Skeletal muscle tissue (tissue), 3 donors: ENCODE measurements at regions not wholly inside any gene's neighbourhood (a gene's known extent, or its start where the extent isn't known, plus 50 kb on each side); places are given as distances from the start of the nearest gene placed in this dataset.
"Not testable (repeated sequence)": the region's sequence is repeated elsewhere in the genome, so short reads cannot be mapped to it uniquely, and the experiment has no call there.

Source experiments
- H3K27ac ChIP-seq: one replicate; pipeline ENCODE4 v1.7.0; 2013; ENCODE audit warnings: mild to moderate bottlenecking, low read depth, low read length, inconsistent platforms
- H3K27me3 ChIP-seq, 3 donors: one replicate each; pipeline ENCODE4 v1.7.0; 2013; ENCODE audit warnings: low read length in 3 of 3; ENCODE audit not compliant: control insufficient read depth in 3 of 3, insufficient read depth in 3 of 3
- H3K36me3 ChIP-seq, 3 donors: one replicate each; pipeline ENCODE4 v1.7.0; 2013; ENCODE audit warnings: low read length in 3 of 3; ENCODE audit not compliant: control insufficient read depth in 3 of 3, insufficient read depth in 3 of 3
- H3K4me1 ChIP-seq, 3 donors: one replicate each; pipeline ENCODE4 v1.7.0; 2013; ENCODE audit warnings: low read length in 3 of 3, mild to moderate bottlenecking in 3 of 3; ENCODE audit not compliant: control insufficient read depth in 3 of 3, insufficient read depth in 3 of 3
- H3K4me3 ChIP-seq, 3 donors: one replicate each; pipeline ENCODE4 v1.7.0; 2013; ENCODE audit warnings: low read length in 3 of 3
- H3K9ac ChIP-seq, 3 donors: one replicate each; pipeline ENCODE4 v1.7.0; 2013; ENCODE audit warnings: low read length in 3 of 3, mild to moderate bottlenecking in 3 of 3, moderate library complexity in 2 of 3, low read depth in 1 of 3
- H3K9me3 ChIP-seq, 3 donors: one replicate each; pipeline ENCODE4 v1.7.0; 2013; ENCODE audit warnings: low read length in 3 of 3; ENCODE audit not compliant: control insufficient read depth in 3 of 3
- donor health status: Osteomylitis.

DNA sequence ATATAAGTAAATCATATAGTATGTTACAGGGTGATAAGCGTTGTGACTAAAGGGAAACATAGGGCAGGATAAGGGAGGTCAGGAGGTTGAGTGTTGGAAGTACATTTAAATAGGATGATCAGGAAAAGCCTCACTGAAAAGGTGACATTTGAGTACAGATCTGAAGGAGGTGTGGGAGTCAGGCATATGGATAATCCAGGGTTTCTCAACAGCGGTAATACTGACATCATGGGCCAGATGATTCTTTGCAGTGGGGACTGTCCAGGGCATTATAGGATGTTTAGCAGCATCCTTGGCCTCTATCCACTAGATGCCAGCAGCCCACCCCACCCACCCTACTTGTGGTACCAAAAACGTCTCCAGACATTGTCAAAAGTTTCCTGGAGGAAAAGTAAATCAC is 292.6 kb upstream of the PREP start:
- Histone ChIP-seq H3K4me1 (no peaks in the 10 kb centered on the region), H3K27ac (no peak overlapping the region), H3K9ac (no peak overlapping the region), H3K36me3 (no peaks in the 10 kb centered on the region), H3K27me3 (no peaks in the 10 kb centered on the region), H3K9me3 (no peaks in the 10 kb centered on the region), H3K4me3 (no peak overlapping the region)

DNA sequence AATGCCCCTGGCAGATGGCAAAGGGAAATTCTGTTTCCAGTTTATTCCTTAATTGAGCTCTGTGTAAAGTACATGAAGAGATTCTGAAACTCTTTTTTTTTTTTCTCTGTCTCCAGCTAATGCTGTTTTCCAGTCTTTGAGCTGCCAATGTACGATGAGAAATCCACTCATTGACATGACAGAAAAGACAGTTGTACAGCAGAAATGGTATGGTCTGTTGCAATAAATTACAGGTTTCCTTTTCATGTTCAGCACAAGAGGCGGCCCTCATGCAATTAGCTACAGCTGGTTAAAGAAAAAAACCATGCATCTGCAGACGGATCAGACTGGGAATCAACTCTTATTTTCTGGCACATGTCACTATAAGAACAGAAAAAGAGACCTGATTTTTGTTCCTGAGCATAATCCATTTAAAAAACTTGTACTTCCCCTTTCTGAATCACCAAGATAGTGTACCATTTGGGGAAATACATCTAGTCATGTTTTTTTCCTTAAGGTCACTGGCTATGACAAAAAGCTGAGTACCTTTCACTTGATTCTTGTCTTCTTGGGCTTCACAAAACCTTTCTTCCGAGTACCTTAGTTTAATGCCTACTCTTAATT is 289.8 kb upstream of the PREP start:
- H3K27me3 ChIP-seq = no peaks in the 10 kb centered on the region
- no peaks in the 10 kb centered on the region for H3K36me3 ChIP-seq
- H3K4me1 ChIP-seq = no peaks in the 10 kb centered on the region
- no peak overlapping the region for H3K27ac ChIP-seq
- H3K9me3 ChIP-seq = no peaks in the 10 kb centered on the region
- H3K9ac ChIP-seq = no peak overlapping the region
- no peak overlapping the region for H3K4me3 ChIP-seq

DNA sequence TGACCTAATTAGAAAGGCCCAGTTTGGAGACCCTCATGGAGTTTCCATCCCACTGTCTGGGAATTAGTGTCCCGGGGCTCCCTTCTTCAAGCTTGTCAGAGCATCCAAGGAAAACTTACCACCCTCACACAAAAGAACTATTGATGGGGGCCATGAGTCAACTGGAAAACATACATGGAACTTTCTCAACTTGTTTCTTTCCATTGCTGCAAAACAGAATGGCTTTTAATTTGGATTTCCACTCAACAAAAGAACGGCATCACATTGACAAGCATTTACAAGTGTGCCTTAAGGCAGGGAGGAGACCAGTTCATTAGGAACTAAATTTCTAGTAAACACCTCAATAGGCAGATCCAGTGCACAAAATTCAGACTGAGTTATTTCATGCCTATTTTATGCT is 289.1 kb upstream of the PREP start:
- Histone ChIP-seq H3K9me3 (no peaks in the 10 kb centered on the region), H3K27me3 (no peaks in the 10 kb centered on the region), H3K9ac (no peak overlapping the region), H3K4me3 (no peak overlapping the region), H3K36me3 (no peaks in the 10 kb centered on the region), H3K27ac (no peak overlapping the region), H3K4me1 (no peaks in the 10 kb centered on the region)

DNA sequence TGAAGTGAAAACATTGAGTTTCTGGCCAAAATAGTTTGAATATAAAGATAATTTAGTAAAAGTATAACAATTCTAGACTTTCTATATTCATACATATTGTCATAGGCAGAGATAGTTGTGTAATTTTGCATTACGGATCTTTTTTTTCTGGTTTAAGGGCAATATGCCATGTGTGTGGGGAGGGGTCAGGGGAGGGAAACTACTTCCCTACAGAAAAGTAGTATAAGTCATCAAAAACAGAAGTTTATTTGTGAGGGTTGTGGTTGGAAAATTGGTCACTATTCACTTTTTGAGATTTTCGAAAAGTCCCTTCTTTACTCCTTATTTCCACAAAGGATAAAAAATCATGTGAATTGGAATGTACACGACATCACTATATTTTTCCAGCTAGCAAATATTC is 288.2 kb upstream of the PREP start:
- no peaks in the 10 kb centered on the region for H3K27me3 ChIP-seq
- no peak overlapping the region for H3K9ac ChIP-seq
- no peaks in the 10 kb centered on the region for H3K36me3 ChIP-seq
- H3K4me3 ChIP-seq = no peak overlapping the region
- H3K27ac ChIP-seq = no peak overlapping the region
- no peaks in the 10 kb centered on the region for H3K4me1 ChIP-seq
- no peaks in the 10 kb centered on the region for H3K9me3 ChIP-seq

DNA sequence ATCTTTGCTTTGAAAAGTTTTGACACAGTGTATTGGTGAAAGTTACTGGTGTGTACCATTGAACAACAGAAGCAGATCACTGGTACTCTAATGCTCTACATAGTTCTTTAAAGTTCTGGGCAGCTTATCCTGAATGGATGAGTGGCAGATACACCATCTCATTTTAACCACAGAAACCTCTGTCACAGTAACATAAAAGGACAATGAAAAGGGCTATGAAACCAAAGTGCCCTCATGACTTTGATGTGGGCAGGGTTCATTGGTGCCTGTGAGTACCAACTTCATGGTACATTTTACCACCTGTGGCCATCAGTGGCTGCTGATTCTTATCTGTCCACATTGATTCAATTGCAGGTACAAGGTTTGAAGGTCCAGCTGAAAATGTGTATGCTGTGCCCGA is 285.7 kb upstream of the PREP start:
- no peaks in the 10 kb centered on the region for H3K36me3 ChIP-seq
- no peak overlapping the region for H3K4me3 ChIP-seq
- H3K4me1 ChIP-seq = no peaks in the 10 kb centered on the region
- no peak overlapping the region for H3K9ac ChIP-seq
- no peaks in the 10 kb centered on the region for H3K9me3 ChIP-seq
- no peak overlapping the region for H3K27ac ChIP-seq
- no peaks in the 10 kb centered on the region for H3K27me3 ChIP-seq

DNA sequence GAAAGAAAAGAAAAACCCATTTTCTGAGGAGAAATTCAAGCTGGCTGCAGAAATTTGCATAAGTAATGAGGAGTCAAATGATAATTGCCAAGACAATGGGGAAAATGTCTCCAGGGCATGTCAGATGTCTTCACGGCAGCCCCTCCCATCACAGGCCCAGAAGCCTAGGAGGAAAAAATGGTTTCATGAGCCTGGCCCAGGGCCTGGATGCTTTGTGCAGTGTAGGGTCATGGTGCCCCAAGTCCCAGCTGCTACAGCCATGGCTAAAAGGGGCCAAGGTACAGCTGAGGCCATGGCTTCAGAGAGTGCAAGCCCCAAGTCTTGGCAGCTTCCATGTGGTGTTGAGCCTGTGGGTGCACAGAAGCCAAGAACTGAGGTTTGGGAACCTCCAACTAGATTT is 283.9 kb upstream of the PREP start:
- not testable (repeated sequence) for H3K36me3 ChIP-seq, H3K4me3 ChIP-seq, H3K4me1 ChIP-seq, H3K9ac ChIP-seq, H3K27ac ChIP-seq, H3K27me3 ChIP-seq, H3K9me3 ChIP-seq

DNA sequence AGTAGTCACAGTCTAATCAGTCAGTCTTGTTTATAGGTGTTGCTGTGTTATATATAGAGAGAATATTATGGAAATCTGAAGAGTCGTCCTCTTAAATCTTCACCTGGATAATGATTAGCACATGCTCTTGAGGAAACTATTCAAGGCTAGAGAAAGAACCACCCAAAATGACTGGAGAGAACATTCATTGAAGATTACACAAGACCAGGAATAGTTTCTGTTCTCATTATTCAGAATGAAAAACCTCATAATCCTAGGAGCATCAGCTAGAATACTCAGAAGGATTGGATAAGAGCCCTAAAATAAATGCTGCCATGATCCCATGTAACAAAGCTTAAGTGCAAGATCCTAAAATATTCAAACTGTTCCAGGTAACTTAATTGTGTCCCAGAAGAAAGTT is 278.2 kb upstream of the PREP start:
- no peaks in the 10 kb centered on the region for H3K36me3 ChIP-seq
- H3K4me1 ChIP-seq = no peaks in the 10 kb centered on the region
- no peak overlapping the region for H3K9ac ChIP-seq
- no peaks in the 10 kb centered on the region for H3K9me3 ChIP-seq
- H3K27ac ChIP-seq = no peak overlapping the region
- no peaks in the 10 kb centered on the region for H3K27me3 ChIP-seq
- H3K4me3 ChIP-seq = no peak overlapping the region

DNA sequence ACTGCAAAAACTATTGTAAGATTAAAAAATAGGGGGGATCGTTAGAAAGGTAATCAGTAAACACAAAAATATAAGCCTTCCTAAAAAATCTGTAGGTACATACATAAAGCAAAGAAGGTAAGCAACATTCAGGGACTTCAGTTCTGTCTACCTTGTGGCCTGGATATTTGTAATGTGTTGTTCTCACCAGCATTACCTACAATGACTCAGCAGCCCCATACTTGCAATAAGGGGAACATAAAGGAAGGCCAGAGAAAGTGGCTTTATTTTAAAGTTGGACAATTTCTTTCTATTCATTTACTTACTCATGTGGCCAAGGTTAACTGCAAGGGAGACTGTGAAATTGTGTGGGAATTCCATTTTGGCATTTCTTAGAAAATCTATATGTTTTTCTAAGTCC is 277.2 kb upstream of the PREP start:
- no peak overlapping the region for H3K9ac ChIP-seq
- H3K27ac ChIP-seq = no peak overlapping the region
- no peaks in the 10 kb centered on the region for H3K36me3 ChIP-seq
- no peaks in the 10 kb centered on the region for H3K9me3 ChIP-seq
- no peaks in the 10 kb centered on the region for H3K27me3 ChIP-seq
- H3K4me1 ChIP-seq = no peaks in the 10 kb centered on the region
- no peak overlapping the region for H3K4me3 ChIP-seq

DNA sequence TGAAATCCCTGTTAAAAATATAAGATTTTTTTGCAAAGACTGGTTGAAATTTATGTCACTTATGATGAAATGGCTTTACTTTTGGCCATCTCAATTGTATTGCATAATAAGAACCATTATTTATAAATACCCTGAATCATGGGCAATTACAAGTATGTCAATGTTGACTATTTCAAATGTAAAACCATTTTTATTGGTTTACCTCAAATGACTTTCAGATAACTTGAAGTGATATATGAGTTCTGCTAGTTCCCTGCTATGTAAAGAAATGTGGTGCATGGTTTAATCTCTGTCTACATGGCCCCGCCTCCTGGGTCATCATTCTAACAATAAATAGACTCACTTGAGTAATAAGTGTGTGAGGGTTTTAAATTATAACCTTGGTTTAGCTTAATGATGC is 275.6 kb upstream of the PREP start:
- Histone ChIP-seq H3K27me3 (no peaks in the 10 kb centered on the region), H3K4me3 (no peak overlapping the region), H3K4me1 (no peaks in the 10 kb centered on the region), H3K9me3 (no peaks in the 10 kb centered on the region), H3K27ac (no peak overlapping the region), H3K9ac (no peak overlapping the region), H3K36me3 (no peaks in the 10 kb centered on the region)

DNA sequence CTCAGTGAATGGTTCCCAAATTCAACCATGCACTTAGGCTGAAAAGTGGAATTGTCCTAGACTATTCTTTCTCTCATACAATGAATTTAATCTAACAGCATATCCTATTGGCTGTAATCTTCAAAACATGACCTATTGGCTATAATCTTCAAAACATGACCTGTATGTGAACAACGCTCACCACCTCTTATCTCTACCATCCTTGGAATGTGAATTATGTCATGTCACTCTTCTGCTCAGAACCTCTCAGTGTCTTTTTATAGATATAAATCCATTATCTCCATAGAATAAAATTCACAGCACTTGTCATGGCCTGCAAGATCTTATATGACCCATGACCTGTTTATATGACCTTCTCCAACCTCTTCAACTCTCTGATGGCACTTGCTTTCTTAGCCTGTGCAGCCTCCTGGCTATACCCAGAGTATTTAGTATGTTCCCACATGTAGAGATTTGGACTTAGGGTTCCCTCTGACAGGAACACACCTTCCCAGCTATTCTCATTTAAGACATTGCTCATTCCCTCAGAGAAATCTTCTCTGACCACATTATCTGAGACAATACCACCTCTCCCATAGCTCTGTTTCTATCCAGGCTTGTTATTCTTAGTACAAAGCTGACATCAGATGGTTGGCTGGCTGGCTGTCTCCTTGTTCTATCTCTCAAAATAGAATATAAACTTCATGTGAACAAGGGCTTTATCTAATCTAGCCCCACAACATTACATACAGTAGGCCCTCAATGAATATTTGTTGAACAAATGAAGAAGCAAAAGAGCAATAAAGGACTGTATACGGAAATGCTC is 275.0 kb upstream of the PREP start:
- no peaks in the 10 kb centered on the region for H3K4me1 ChIP-seq
- no peaks in the 10 kb centered on the region for H3K27me3 ChIP-seq
- H3K36me3 ChIP-seq = no peaks in the 10 kb centered on the region
- H3K9ac ChIP-seq = no peak overlapping the region
- H3K4me3 ChIP-seq = no peak overlapping the region
- H3K9me3 ChIP-seq = no peaks in the 10 kb centered on the region
- H3K27ac ChIP-seq = no peak overlapping the region
